HG02943 (cell line): ENCODE measurements at regions not wholly inside any gene's neighbourhood (a gene's known extent, or its start where the extent isn't known, plus 50 kb on each side); places are given as distances from the start of the nearest gene placed in this dataset.

Source experiments
- ATAC-seq: cut with Tn5 transposase; IDR thresholded peaks from one replicate; pipeline ENCODE4 v1.9.1; 2021; ENCODE audit warnings: mild to moderate bottlenecking, low read depth, moderate library complexity; ENCODE audit not compliant: unreplicated experiment

DNA sequence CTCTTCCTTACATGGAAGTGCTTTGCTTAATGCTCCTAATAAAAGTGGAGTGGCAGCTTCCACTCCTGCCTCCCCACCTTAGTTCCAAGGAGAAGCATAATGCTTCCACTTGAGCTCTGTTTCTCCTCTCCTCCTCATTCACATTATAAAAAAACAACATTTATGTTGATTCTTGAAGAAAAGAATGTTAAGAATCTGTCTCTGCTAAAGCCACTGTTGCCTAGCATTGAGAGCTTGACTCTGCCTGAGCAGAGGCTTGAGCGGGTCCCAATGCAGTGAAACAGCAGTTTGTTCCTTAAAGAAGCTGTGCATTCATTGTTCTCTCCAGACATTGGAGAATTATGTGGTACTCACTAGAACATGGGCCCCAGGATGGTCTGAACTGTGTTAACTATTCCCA is 101.5 kb upstream of the GHR start:
- ATAC-seq: no peak

DNA sequence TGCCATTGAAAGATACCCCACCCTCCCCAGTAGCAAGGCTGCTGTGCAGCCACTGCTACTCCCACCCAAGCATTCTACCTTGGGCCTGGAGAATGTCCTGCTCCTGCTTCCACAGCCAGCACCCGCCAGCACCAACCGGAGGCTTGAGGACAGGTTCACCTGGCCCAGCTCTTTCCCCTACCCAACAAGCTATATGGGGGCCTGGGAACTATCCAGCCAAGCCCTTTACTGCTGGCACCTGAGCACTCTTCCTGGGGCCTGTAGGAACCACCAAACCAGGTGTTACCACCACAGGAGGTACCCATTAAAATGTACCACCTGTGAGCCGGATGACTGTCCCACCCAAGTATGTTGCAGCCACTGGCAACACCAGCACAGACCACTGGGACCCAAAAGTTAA is 86.1 kb upstream of the GHR start:
- ATAC-seq: no peak

DNA sequence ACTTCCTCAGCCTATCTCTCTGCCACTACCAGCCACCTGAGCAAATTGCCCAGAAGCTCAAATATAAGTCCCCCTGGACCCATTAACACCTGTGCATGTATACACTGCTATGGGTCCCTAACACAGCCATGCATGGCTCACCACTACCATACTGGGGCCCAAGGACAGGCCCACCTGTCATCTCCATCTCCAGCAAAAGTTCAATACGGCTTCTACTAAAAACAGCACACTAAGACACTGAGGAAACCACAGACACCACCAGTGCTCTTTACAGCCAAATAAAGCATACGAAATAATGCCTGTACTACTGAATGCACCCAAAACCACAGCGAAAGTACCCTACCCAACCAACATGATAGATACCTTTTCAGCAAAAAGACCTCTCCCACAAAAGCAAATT is 85.6 kb upstream of the GHR start:
- ATAC-seq: no peak

DNA sequence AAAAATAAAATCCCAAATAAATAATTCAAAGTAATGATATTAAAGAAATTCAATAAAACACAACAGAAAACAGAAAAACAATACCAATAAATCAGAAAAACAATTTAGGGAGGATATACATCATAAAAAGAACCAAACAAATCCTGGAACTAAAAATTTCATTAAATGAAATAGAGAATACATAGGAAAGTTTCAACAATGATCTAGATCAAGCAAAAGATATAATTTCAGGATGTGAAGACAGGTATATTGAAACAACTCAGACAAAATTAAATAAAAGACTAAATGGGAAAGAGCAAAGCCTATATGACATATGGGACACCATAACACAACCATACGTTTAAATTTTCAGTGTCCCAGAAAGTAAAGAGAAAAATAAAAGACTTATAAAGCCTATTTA is 85.1 kb upstream of the GHR start:
- no peak for ATAC-seq

DNA sequence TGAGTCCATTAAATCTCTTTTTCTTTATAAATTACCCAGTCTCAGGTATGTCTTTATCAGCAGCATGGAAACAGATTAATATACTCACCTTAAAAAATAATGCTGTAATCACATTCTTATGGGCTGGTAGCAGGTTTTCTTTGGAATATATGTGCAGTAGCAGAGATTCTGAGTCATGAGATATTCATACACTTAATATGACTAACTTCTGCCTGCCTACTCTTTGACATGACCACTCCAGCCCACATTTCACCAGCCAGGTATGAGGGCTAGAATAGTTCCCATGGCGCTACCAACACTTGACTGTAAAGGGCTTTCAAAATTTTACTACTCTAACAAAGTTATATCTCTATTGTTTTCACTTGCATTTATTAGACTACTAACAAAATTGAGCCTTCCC is 74.1 kb upstream of the GHR start:
- ATAC-seq: no peak

- no peak for ATAC-seq
Measured at GRCh38 chr5:42351956-42352355, 71.3 kb upstream of the GHR start.

DNA sequence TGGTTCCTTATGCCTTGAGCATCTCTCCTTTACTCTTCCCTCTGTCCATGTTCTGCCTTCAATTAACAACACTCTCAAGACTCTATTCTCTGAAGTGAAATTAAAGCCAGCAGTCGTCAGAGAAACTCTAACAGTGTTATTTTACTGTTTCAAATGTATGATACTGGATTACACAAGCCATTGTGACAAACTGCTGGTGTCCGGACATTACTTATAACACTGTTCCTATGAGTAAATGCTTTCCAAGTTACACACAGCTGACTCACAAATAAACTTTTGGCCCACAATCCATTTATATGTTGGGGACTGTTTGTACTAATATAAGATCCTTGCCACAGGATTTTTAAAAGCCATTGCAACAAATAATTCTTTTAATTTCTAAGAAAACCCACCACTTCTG is 63.2 kb upstream of the GHR start:
- no peak for ATAC-seq

GRCh38 chr5:42360616-42361314 is 62.5 kb upstream of the GHR start:
- no peak for ATAC-seq

DNA sequence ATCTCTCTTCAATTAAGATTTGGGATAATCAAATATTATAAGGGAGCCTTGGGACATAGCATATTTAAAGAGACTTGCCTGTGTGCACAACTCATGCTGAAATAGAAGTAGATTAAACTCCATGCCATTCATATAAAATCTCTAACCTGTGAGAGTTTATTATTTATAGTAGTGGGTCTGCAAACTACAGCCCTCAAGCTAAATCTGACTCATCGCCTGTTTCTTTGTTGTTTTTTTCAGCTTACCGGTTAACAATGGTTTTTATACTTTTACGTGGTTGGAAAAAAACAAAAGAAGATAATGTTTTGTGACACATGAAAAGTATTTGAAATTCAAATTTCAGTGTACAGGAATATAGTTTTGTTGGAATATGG is 61.9 kb upstream of the GHR start:
- ATAC-seq: no peak

DNA sequence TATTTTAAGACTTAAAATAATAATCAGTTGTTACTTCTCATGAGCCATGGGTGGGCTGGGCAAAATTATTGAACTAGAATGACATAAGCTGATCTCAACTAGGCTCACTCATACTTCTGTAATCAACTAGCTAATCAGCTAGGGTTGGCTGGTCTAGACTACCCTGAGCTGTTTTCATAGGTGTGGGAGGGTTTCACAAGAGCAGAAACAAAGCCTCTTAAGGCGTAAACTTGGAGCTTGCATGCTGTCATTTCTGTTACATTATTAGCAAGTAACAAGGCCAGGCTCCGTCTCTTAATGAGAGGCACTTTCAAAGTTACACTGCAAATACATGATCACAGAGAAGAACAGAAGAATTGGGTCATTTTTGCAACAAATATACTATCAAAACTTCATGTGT is 57.2 kb upstream of the GHR start:
- no peak for ATAC-seq
